Panc1 (cell line): ENCODE measurements at regions not wholly inside any gene's neighbourhood (a gene's known extent, or its start where the extent isn't known, plus 50 kb on each side); places are given as distances from the start of the nearest gene placed in this dataset.

Experiments used
- ATAC-seq: fragments of 200-7000 bp; cut with Tn5 transposase; 2 replicates; pipeline ENCODE4 v1.9.1; 2020; ENCODE audit warnings: mild to moderate bottlenecking, moderate library complexity
- BruUV-seq: library from RNA; stranded (reverse); fragments of 400-500 nt; replicated peaks from 2 replicates; lab custom pipeline; 2021; lab: Mats Ljungman, UMichigan
- CTCF ChIA-PET: fragments of 300-600 bp; sonication (Branson Sonifier 250); formaldehyde crosslinking; loops from one replicate; lab custom pipeline; 2022; ENCODE audit warnings: antibody characterized with exemption; lab: Charles Lee
- POLR2A ChIA-PET: fragments of 300-600 bp; sonication (Branson Sonifier 250); formaldehyde crosslinking; loops from one replicate; lab custom pipeline; 2022; ENCODE audit warnings: antibody characterized with exemption; lab: Charles Lee
- DNase-seq: peaks from one replicate; pipeline ENCODE4 v3.0.0-alpha.2; 2010; ENCODE audit warnings: low read depth, low spot score
- H3K27ac ChIP-seq: 2 replicates; pipeline ENCODE4 v1.5.1; 2011; ENCODE audit warnings: mild to moderate bottlenecking, low read length, inconsistent platforms
- H3K27me3 ChIP-seq: fragments of 200-500 bp; sonication (Bioruptor generic); 2 replicates; pipeline ENCODE4 v1.6.0; 2014; ENCODE audit warnings: low read length, inconsistent platforms; ENCODE audit not compliant: control insufficient read depth, insufficient read depth
- H3K36me3 ChIP-seq: fragments of 200-500 bp; sonication (Bioruptor generic); 2 replicates; pipeline ENCODE4 v1.5.1; 2014; ENCODE audit warnings: inconsistent platforms, mild to moderate bottlenecking, low read length, moderate library complexity; ENCODE audit not compliant: control insufficient read depth, insufficient read depth
- H3K4me1 ChIP-seq: 2 replicates; pipeline ENCODE4 v1.5.1; 2011; ENCODE audit warnings: inconsistent platforms, mild to moderate bottlenecking, low read length, moderate library complexity; ENCODE audit not compliant: control insufficient read depth, insufficient read depth
- H3K4me3 ChIP-seq, 2 experiments: 2 replicates each; pipeline ENCODE4 v1.5.1; 2011 to 2012; ENCODE audit warnings: low read depth in 2 of 2, low read length in 2 of 2, mild to moderate bottlenecking in 2 of 2, inconsistent platforms in 1 of 2, moderate library complexity in 1 of 2
- H3K9me3 ChIP-seq: fragments of 200-500 bp; sonication (Bioruptor generic); 2 replicates; pipeline ENCODE4 v1.5.1; 2014; ENCODE audit warnings: low read depth, mild to moderate bottlenecking, inconsistent platforms, low read length, moderate library complexity; ENCODE audit not compliant: control insufficient read depth, insufficient read depth
- CTCF ChIP-seq: fragments of 450-650 bp; IDR thresholded peaks from 2 replicates; pipeline ENCODE4 v1.5.1; 2017; ENCODE audit warnings: mild to moderate bottlenecking
- POLR2AphosphoS5 ChIP-seq: IDR thresholded peaks from 2 replicates; pipeline ENCODE4 v1.6.1; 2012; ENCODE audit warnings: mild to moderate bottlenecking, low read depth, low read length, moderate library complexity
- SIN3A ChIP-seq: IDR thresholded peaks from 2 replicates; pipeline ENCODE4 v1.6.1; 2012; ENCODE audit warnings: low read depth, mild to moderate bottlenecking, low read length, moderate library complexity, borderline replicate concordance; ENCODE audit not compliant: insufficient read depth
- TCF7L2 ChIP-seq: IDR thresholded peaks from 2 replicates; pipeline ENCODE4 v1.6.1; 2011; ENCODE audit warnings: mild to moderate bottlenecking, low read depth, low read length, inconsistent platforms
- in situ Hi-C: cut with HindIII; loops from 2 replicates; pipeline ENCODE4 v1.10.0; 2016; ENCODE audit warnings: low sequenced_read_pairs, low pct_unique_long_range_greater_than_20kb
- intact Hi-C: fragments of 100-400 bp; cut with micrococcal nuclease; formaldehyde crosslinking; loops from one replicate; pipeline ENCODE4 v1.10.0; 2022; ENCODE audit not compliant: unreplicated experiment
- TF ChIP-seq, protein P1 (sequence below), 2 experiments: IDR thresholded peaks; 2 replicates each; pipeline ENCODE4 v1.6.1; 2011 to 2012; ENCODE audit warnings: low read depth in 2 of 2, control low read depth in 1 of 2, low read length in 1 of 2, mild to moderate bottlenecking in 1 of 2, moderate library complexity in 1 of 2; ENCODE audit not compliant: insufficient read depth in 1 of 2

DNA sequence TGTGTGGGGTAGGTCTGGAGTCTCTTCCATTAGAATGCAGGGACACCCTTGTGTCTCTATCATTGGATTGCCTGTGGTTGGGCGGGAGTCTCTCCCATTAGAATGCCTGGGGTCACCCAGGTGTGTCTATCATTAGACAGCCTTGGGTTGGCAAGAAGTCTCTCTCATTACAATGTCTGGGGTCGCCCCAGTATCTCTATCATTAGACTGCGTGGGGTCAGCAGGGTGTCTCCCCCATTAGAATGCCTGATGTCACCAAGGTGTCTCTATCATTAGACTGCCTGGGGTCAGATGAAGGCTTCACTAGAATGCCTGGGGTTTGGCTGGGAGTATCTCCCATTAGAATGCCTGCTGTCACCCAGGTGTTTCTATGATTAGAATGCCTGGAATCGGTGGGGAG lies 1539.0 kb downstream of the UQCRFS1 start:
- ATAC-seq (no peak), DNase-seq (no peak)
- Histone ChIP-seq H3K4me3 (no peak overlapping the region), H3K9me3 (no peaks in the 10 kb centered on the region), H3K4me1 (no peaks in the 10 kb centered on the region), H3K36me3 (no peaks in the 10 kb centered on the region), H3K27ac (no peak overlapping the region), H3K27me3 (no peaks in the 10 kb centered on the region)
- POLR2A ChIA-PET, result no interaction called here
- CTCF ChIA-PET, result no interaction called here
- BruUV-seq, result no TSS peak
- intact Hi-C loops (no loop called here), in situ Hi-C loops (no loop called here)
- no peak for TF ChIP-seq POLR2AphosphoS5
- TF ChIP-seq SIN3A, result no peak
- TF ChIP-seq, protein P1, sequence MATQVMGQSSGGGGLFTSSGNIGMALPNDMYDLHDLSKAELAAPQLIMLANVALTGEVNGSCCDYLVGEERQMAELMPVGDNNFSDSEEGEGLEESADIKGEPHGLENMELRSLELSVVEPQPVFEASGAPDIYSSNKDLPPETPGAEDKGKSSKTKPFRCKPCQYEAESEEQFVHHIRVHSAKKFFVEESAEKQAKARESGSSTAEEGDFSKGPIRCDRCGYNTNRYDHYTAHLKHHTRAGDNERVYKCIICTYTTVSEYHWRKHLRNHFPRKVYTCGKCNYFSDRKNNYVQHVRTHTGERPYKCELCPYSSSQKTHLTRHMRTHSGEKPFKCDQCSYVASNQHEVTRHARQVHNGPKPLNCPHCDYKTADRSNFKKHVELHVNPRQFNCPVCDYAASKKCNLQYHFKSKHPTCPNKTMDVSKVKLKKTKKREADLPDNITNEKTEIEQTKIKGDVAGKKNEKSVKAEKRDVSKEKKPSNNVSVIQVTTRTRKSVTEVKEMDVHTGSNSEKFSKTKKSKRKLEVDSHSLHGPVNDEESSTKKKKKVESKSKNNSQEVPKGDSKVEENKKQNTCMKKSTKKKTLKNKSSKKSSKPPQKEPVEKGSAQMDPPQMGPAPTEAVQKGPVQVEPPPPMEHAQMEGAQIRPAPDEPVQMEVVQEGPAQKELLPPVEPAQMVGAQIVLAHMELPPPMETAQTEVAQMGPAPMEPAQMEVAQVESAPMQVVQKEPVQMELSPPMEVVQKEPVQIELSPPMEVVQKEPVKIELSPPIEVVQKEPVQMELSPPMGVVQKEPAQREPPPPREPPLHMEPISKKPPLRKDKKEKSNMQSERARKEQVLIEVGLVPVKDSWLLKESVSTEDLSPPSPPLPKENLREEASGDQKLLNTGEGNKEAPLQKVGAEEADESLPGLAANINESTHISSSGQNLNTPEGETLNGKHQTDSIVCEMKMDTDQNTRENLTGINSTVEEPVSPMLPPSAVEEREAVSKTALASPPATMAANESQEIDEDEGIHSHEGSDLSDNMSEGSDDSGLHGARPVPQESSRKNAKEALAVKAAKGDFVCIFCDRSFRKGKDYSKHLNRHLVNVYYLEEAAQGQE (IDR thresholded peaks at IDR 0.05; ENCODE audit: insufficient read depth in 1 of 2, low read depth in 2 of 2, low read length in 1 of 2), result no peak
- TF ChIP-seq CTCF, result no peak
- no peak for TF ChIP-seq TCF7L2

- no peaks in the 10 kb centered on the region for H3K4me1 ChIP-seq
- H3K9me3 ChIP-seq, result no peaks in the 10 kb centered on the region
- no peaks in the 10 kb centered on the region for H3K36me3 ChIP-seq
- H3K27me3 ChIP-seq, result no peaks in the 10 kb centered on the region
- in situ Hi-C loops (no loop called here), intact Hi-C loops (no loop called here)
- ATAC-seq (no peak), DNase-seq (no peak)
- H3K27ac ChIP-seq, result no peak overlapping the region
- no TSS peak for BruUV-seq
- H3K4me3 ChIP-seq, result no peak overlapping the region
- ChIA-PET POLR2A (no interaction called here), CTCF (no interaction called here)
- no peak for TF ChIP-seq POLR2AphosphoS5
- no peak for TF ChIP-seq CTCF
- no peak for TF ChIP-seq TCF7L2
- no peak for TF ChIP-seq SIN3A
Observed at GRCh38 chr19:27672309-27673047, 1540.5 kb downstream of the UQCRFS1 start.
